ENCODE measurements at regions not wholly inside any gene's neighbourhood (a gene's known extent, or its start where the extent isn't known, plus 50 kb on each side); places are given as distances from the start of the nearest gene placed in this dataset.

DNA sequence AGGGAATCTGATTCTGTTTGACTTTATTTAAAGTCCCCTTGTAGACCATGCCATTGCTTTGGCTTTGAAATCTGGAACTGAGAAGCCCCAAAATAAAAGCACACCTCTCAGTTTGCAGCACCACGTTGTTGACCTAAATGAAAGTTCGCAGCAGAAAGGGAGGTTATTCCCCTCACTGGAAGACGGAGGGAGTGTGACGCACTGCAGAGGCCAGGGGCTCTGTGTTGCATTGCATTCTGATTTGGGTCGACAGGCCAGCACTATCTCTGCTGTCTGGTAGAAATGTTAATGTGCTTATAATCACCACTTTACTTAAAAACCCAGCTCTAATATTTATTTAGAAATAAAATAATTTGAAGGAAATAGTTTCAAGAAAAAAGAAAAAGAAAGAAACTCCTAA is 675.2 kb upstream of the NR5A2 start:
- Mint-ChIP-seq H3K36me3 (ENCODE audit: low read depth) (no peaks in the 10 kb centered on the region), H3K4me3 (no peak overlapping the region), H3K27me3 (peaks cover 9% of the 10 kb centered on the region), H3K4me1 (ENCODE audit: low read depth) (no peaks in the 10 kb centered on the region), H3K27ac (no peak overlapping the region), H3K9me3 (peaks cover 9% of the 10 kb centered on the region)
- ATAC-seq, result no peak
- TF ChIP-seq, protein P1, sequence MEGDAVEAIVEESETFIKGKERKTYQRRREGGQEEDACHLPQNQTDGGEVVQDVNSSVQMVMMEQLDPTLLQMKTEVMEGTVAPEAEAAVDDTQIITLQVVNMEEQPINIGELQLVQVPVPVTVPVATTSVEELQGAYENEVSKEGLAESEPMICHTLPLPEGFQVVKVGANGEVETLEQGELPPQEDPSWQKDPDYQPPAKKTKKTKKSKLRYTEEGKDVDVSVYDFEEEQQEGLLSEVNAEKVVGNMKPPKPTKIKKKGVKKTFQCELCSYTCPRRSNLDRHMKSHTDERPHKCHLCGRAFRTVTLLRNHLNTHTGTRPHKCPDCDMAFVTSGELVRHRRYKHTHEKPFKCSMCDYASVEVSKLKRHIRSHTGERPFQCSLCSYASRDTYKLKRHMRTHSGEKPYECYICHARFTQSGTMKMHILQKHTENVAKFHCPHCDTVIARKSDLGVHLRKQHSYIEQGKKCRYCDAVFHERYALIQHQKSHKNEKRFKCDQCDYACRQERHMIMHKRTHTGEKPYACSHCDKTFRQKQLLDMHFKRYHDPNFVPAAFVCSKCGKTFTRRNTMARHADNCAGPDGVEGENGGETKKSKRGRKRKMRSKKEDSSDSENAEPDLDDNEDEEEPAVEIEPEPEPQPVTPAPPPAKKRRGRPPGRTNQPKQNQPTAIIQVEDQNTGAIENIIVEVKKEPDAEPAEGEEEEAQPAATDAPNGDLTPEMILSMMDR (IDR thresholded peaks at IDR 0.05), result no peak
- DNase-seq, result no peak
- ChIA-PET CTCF (interaction anchor here (0.7 kb wide), 1 partner anchor 71 kb away, joined by 3 read pairs; no protein-coding TSS in a partner anchor), POLR2A (no interaction called here)
- intact Hi-C loops (cut with micrococcal nuclease), result no loop called here

DNA sequence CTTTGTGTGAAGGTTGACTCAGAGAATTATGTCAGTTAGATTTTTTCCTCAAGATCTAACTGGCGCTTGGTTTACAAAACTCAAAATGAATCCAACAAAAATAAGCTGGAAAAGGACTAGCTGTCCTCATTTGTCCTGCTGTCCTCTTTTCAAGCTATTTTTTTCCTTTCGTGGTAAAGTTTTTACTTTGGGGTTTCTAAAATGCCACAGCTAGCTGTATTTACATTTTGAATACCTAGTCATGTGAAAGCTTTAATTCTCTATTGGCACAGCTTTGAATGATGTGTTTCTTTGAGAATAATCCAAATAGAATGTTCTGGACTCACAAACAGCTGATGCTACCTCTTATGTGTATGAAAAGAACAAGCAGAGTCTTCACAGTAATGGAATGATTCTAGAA is 673.6 kb upstream of the NR5A2 start:
- intact Hi-C loops (cut with micrococcal nuclease), result no loop called here
- Mint-ChIP-seq H3K36me3 (ENCODE audit: low read depth) (no peaks in the 10 kb centered on the region), H3K4me1 (ENCODE audit: low read depth) (no peaks in the 10 kb centered on the region), H3K27me3 (peaks cover 7% of the 10 kb centered on the region), H3K27ac (no peak overlapping the region), H3K9me3 (peaks cover 9% of the 10 kb centered on the region), H3K4me3 (no peak overlapping the region)
- POLR2A ChIA-PET, result no interaction called here
- CTCF ChIA-PET, result no interaction called here
- ATAC-seq (no peak), DNase-seq (no peak)
- TF ChIP-seq, protein P1 (IDR thresholded peaks at IDR 0.05), result no peak

DNA sequence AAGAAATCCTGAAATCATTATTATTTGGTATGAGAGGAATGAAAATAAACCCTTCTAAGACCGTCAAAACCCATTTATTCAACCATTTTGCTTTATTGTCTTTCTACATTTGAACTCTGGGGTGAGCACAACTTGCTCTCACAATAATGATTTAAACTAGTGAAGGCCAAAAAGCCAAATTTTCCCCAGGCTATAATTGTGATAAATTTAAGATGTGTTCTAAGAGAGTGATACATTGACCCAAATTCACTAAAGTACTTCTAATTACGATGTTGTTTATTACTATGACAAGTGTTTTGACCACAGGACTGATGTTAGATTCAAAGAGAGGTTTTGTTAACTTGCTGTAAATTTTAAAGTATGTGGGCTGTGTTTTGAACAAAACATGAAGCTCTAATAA is 670.9 kb upstream of the NR5A2 start:
- ChIA-PET CTCF (no interaction called here), POLR2A (no interaction called here)
- no peaks in the 10 kb centered on the region for H3K36me3 Mint-ChIP-seq (ENCODE audit: low read depth)
- peaks cover 4% of the 10 kb centered on the region for H3K9me3 Mint-ChIP-seq
- peaks cover 5% of the 10 kb centered on the region for H3K27me3 Mint-ChIP-seq
- no peaks in the 10 kb centered on the region for H3K4me1 Mint-ChIP-seq (ENCODE audit: low read depth)
- DNase-seq, result no peak
- no peak for ATAC-seq
- H3K4me3 Mint-ChIP-seq, result no peak overlapping the region
- intact Hi-C loops (cut with micrococcal nuclease), result no loop called here
- TF ChIP-seq, protein P1 (IDR thresholded peaks at IDR 0.05), result no peak
- no peak overlapping the region for H3K27ac Mint-ChIP-seq

DNA sequence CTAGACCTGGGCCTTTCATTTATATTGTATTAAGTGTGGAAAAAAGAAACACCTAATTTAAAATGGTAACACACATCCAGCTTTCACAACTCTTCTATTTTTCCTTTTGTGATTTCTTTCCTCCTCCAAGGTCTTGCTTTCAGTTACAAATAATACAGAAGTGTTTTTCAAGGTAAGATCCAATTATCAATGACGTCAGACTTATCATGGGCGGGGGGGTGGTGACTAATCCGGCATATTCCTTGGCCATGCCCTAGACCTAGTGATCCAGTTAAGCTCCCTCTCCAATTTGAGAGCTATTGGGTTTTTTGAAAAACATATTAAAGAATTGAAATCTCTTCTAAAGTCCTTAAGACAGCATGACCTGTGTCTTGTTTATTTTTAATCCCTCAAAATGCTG is 669.9 kb upstream of the NR5A2 start:
- intact Hi-C loops (cut with micrococcal nuclease), result no loop called here

DNA sequence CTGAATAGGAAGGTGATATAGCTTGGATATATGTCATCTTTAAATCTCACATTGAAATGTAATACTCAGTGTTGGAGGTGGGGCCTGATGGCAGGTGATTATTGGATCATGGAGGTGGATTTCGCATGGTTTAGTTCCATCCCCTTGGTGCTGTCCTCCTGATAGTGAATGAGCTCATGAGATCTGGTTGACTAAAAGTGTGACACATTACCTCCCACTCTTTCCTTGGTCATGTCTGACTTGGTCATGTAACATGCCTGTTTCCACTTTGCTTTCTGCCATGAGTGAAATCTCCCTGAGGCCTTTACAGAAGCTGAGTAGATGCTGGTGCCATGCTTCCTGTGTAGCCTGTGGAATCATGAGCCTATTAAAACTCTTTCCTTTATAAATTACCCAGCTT is 664.5 kb upstream of the NR5A2 start:
- CTCF ChIA-PET, result no interaction called here
- ATAC-seq, result peak; percentile 34

More for the DNA sequence above, 669.9 kb upstream of the NR5A2 start:
- H3K27ac Mint-ChIP-seq, result no peak overlapping the region
- POLR2A ChIA-PET, result no interaction called here
- H3K36me3 Mint-ChIP-seq (ENCODE audit: low read depth), result no peaks in the 10 kb centered on the region
- H3K9me3 Mint-ChIP-seq, result peaks cover 4% of the 10 kb centered on the region
- H3K4me1 Mint-ChIP-seq (ENCODE audit: low read depth), result no peaks in the 10 kb centered on the region
- ATAC-seq (no peak), DNase-seq (no peak)
- CTCF ChIA-PET, result no interaction called here
- TF ChIP-seq, protein P1 (IDR thresholded peaks at IDR 0.05), result no peak
- no peak overlapping the region for H3K4me3 Mint-ChIP-seq
- H3K27me3 Mint-ChIP-seq, result peaks cover 5% of the 10 kb centered on the region

More for the DNA sequence above, 664.5 kb upstream of the NR5A2 start:
- DNase-seq, result peak; percentile 2
- H3K9me3 Mint-ChIP-seq, result no peaks in the 10 kb centered on the region
- intact Hi-C loops (cut with micrococcal nuclease), result no loop called here
- POLR2A ChIA-PET, result no interaction called here
- H3K27ac Mint-ChIP-seq, result no peak overlapping the region
- H3K36me3 Mint-ChIP-seq (ENCODE audit: low read depth), result no peaks in the 10 kb centered on the region
- no peak overlapping the region for H3K4me3 Mint-ChIP-seq
- peaks cover 2% of the 10 kb centered on the region for H3K27me3 Mint-ChIP-seq
- TF ChIP-seq, protein P1 (IDR thresholded peaks at IDR 0.05), result no peak
- no peaks in the 10 kb centered on the region for H3K4me1 Mint-ChIP-seq (ENCODE audit: low read depth)

Measured in activated CD8-positive, alpha-beta T cell treated with anti-CD3 and anti-CD28 coated beads for 36 hours (primary cell).